Left ventricle myocardium inferior (tissue), 1 donor: ENCODE measurements at regions not wholly inside any gene's neighbourhood (a gene's known extent, or its start where the extent isn't known, plus 50 kb on each side); places are given as distances from the start of the nearest gene placed in this dataset.

Experiments
- DNase-seq: peaks from one replicate; pipeline ENCODE4 v3.0.0-alpha.2; 2020
- H3K27ac ChIP-seq: fragments of 200-600 bp; replicated peaks from 2 replicates; pipeline ENCODE4 v1.8.0; 2021
- H3K27me3 ChIP-seq: fragments of 200-600 bp; 2 replicates; pipeline ENCODE4 v1.8.0; 2021; ENCODE audit warnings: low read depth
- H3K36me3 ChIP-seq: fragments of 200-600 bp; 2 replicates; pipeline ENCODE4 v1.8.0; 2021
- H3K4me1 ChIP-seq: fragments of 200-600 bp; 2 replicates; pipeline ENCODE4 v1.8.0; 2021
- H3K4me3 ChIP-seq: fragments of 200-600 bp; 2 replicates; pipeline ENCODE4 v1.8.0; 2021; ENCODE audit warnings: mild to moderate bottlenecking, moderate library complexity
- H3K9me3 ChIP-seq: fragments of 200-600 bp; replicated peaks from 2 replicates; pipeline ENCODE4 v1.8.0; 2021
- intact Hi-C: fragments of 100-400 bp; cut with micrococcal nuclease; formaldehyde crosslinking; loops from one replicate; pipeline ENCODE4 v1.11.0; 2022
- TF ChIP-seq, protein P1 (sequence below): fragments of 200-600 bp; IDR thresholded peaks from 2 replicates; pipeline ENCODE4 v1.8.0; 2021; ENCODE audit warnings: antibody characterized with exemption, mild to moderate bottlenecking, borderline replicate concordance
- donor health status: DM: no; HTN: yes; CAD: no; lungs with severe emphysema.

DNA sequence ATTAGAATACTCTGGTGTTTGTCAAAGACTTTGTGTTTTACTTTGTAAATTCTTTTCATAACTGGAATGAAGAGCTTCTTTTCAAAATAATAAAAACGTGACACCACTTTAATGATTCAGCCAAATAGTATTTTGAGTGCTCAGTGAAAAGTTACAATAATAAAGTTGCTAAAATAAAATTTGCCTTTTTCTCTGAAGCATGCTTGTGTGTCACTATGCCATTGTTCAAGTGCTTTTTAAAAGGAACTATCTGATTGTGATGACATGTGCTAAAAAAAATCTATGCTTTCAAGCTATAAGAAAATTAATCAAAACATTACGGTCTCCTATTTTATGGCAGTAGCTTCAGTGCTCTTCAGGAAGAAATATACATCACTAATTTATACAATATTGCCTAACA, 1290.5 kb upstream of the B3GALT2 start:
- Histone ChIP-seq H3K36me3 (no peaks in the 10 kb centered on the region), H3K9me3 (no peaks in the 10 kb centered on the region), H3K4me1 (no peaks in the 10 kb centered on the region), H3K4me3 (no peak overlapping the region), H3K27me3 (no peaks in the 10 kb centered on the region), H3K27ac (no peak overlapping the region)
- intact Hi-C loops, result no loop called here
- DNase-seq, result no peak
- TF ChIP-seq, protein P1, sequence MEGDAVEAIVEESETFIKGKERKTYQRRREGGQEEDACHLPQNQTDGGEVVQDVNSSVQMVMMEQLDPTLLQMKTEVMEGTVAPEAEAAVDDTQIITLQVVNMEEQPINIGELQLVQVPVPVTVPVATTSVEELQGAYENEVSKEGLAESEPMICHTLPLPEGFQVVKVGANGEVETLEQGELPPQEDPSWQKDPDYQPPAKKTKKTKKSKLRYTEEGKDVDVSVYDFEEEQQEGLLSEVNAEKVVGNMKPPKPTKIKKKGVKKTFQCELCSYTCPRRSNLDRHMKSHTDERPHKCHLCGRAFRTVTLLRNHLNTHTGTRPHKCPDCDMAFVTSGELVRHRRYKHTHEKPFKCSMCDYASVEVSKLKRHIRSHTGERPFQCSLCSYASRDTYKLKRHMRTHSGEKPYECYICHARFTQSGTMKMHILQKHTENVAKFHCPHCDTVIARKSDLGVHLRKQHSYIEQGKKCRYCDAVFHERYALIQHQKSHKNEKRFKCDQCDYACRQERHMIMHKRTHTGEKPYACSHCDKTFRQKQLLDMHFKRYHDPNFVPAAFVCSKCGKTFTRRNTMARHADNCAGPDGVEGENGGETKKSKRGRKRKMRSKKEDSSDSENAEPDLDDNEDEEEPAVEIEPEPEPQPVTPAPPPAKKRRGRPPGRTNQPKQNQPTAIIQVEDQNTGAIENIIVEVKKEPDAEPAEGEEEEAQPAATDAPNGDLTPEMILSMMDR, result no peak

DNA sequence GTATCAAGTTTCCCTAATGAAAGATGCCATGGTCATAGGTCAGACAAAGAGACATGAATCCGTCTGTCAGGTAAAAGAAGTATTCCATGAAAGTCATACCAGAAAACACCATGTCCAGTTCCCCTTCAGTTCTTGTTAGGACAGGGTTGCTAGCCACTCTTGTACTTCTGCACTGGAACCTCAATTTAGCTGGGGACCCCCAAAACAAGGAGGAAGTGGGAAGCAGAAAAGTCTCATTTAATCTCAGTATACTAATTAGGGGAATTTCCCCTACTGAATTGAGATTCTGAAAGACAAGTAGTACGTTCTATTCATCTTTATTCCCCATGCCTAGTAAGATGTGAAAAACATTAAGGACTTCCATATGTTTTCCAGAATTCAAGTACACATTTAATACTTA, 1289.9 kb upstream of the B3GALT2 start:
- intact Hi-C loops, result no loop called here
- TF ChIP-seq, protein P1, result no peak
- no peaks in the 10 kb centered on the region for H3K9me3 ChIP-seq

DNA sequence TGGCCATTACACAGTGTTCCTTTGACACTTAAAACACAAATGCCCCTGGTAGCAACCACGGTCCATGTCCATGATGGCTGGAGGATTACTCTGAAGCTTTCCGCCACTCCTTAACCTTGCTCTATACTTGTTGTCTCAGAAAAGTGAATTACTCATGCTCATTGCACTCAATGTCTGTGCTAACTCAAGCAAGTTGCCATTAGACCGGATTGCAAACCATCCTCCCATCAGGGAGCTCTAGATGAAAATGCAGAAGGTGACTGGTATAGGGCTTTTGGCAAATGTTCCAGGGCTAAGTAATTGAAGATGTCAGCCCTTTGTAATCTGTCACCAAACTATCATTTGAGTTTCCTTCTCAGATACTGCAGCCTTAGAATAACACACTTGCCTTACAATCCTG, 1288.3 kb upstream of the B3GALT2 start:
- DNase-seq, result no peak
- Histone ChIP-seq H3K4me3 (no peak overlapping the region), H3K27me3 (no peaks in the 10 kb centered on the region), H3K27ac (no peak overlapping the region), H3K9me3 (no peaks in the 10 kb centered on the region), H3K4me1 (no peaks in the 10 kb centered on the region), H3K36me3 (no peaks in the 10 kb centered on the region)
- intact Hi-C loops, result no loop called here
- TF ChIP-seq, protein P1, result no peak

More for the DNA sequence above, 1289.9 kb upstream of the B3GALT2 start:
- Histone ChIP-seq H3K27ac (no peak overlapping the region), H3K4me1 (no peaks in the 10 kb centered on the region), H3K4me3 (no peak overlapping the region), H3K36me3 (no peaks in the 10 kb centered on the region), H3K27me3 (no peaks in the 10 kb centered on the region)
- no peak for DNase-seq

DNA sequence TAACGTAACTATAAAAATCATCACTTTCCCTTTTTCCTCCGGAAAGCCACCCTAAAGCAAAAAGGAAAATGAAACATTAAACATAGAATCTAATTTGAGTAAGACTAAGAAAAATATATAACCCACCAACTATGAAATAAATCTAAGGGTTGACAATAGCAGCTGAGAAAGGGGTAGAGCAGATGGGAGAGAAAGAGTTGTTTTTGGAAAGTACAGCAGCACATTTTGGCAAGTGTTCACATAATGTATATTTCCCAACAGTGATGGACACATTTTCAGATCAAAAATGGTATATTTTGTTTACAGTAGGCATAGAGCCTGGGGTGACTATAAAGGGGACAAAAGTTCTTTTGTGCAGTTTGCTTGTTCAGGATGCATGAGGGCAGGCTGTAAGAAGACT, 1287.4 kb upstream of the B3GALT2 start:
- intact Hi-C loops, result no loop called here
- Histone ChIP-seq H3K27me3 (no peaks in the 10 kb centered on the region), H3K9me3 (no peaks in the 10 kb centered on the region), H3K36me3 (no peaks in the 10 kb centered on the region), H3K4me1 (no peaks in the 10 kb centered on the region), H3K27ac (no peak overlapping the region), H3K4me3 (no peak overlapping the region)
- TF ChIP-seq, protein P1, result no peak
- DNase-seq, result no peak

DNA sequence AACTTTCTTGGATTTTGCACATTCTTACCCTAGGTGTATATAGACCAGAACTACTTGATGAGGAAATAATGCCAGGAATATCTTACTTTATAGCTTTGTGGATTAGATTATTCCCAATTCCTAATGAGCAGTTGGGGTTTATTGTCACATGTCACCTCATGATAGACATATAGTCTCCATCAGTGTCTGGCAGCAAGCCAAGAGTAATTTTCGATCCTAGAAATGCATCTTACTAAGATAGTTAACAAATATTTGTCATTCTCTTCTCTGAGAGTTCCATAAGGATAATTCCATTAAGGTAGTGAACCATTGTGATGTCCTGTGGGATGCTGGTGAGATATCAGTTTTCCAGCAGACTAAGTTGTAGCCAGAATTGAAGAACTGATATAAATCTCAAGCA, 1282.9 kb upstream of the B3GALT2 start:
- Histone ChIP-seq H3K9me3 (no peaks in the 10 kb centered on the region), H3K27ac (no peak overlapping the region), H3K36me3 (no peaks in the 10 kb centered on the region), H3K4me3 (no peak overlapping the region), H3K4me1 (no peaks in the 10 kb centered on the region), H3K27me3 (no peaks in the 10 kb centered on the region)
- no peak for DNase-seq
- intact Hi-C loops, result no loop called here
- TF ChIP-seq, protein P1, result no peak

DNA sequence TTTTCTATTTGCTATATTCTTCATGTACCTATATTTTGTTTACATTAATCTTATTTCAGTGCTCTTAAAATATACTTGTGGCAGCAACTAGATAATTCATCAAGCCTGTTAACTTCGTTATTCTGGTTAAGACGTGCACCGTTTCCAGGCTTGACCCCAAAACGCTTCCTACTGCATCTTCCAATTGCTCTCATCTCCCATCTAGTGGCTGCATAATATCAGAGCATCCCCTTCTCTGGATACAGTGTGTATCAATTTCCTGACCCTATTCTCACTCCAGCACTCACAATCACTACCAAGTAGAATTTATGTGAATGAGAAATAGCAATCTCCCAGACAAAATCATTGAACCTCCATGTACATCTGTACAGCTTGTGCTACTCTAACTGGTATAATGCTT, 1280.3 kb upstream of the B3GALT2 start:
- H3K27me3 ChIP-seq, result no peaks in the 10 kb centered on the region
- no peak overlapping the region for H3K4me3 ChIP-seq
- H3K4me1 ChIP-seq, result no peaks in the 10 kb centered on the region
- intact Hi-C loops, result no loop called here
- DNase-seq, result no peak
- no peaks in the 10 kb centered on the region for H3K9me3 ChIP-seq
- no peak overlapping the region for H3K27ac ChIP-seq
- H3K36me3 ChIP-seq, result no peaks in the 10 kb centered on the region
- TF ChIP-seq, protein P1, result peak; percentile 51
